ENCODE measurements at regions not wholly inside any gene's neighbourhood (a gene's known extent, or its start where the extent isn't known, plus 50 kb on each side); places are given as distances from the start of the nearest gene placed in this dataset.

DNA sequence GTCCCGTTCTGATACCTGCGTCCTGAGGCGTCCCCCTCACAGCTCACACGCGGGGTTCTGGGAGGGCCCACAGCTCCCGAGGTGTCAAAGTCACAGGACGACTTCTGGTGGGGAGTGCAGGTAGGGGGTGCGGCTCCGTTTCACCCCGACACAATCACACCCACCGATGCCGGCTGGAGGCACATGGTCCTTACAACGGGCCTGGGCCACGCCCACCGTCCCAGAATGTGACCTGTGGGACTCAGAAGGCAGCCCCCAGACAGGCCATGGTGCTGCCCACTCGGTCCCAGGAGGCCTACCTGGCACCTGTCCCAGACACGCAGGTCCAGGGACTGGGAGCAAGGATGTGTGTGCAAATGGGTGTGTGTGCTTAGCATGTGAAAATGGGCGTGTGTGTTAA is 86.0 kb downstream of the UNCX start:
- TF ChIP-seq, protein P1, sequence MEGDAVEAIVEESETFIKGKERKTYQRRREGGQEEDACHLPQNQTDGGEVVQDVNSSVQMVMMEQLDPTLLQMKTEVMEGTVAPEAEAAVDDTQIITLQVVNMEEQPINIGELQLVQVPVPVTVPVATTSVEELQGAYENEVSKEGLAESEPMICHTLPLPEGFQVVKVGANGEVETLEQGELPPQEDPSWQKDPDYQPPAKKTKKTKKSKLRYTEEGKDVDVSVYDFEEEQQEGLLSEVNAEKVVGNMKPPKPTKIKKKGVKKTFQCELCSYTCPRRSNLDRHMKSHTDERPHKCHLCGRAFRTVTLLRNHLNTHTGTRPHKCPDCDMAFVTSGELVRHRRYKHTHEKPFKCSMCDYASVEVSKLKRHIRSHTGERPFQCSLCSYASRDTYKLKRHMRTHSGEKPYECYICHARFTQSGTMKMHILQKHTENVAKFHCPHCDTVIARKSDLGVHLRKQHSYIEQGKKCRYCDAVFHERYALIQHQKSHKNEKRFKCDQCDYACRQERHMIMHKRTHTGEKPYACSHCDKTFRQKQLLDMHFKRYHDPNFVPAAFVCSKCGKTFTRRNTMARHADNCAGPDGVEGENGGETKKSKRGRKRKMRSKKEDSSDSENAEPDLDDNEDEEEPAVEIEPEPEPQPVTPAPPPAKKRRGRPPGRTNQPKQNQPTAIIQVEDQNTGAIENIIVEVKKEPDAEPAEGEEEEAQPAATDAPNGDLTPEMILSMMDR (IDR thresholded peaks at IDR 0.05): no peak

DNA sequence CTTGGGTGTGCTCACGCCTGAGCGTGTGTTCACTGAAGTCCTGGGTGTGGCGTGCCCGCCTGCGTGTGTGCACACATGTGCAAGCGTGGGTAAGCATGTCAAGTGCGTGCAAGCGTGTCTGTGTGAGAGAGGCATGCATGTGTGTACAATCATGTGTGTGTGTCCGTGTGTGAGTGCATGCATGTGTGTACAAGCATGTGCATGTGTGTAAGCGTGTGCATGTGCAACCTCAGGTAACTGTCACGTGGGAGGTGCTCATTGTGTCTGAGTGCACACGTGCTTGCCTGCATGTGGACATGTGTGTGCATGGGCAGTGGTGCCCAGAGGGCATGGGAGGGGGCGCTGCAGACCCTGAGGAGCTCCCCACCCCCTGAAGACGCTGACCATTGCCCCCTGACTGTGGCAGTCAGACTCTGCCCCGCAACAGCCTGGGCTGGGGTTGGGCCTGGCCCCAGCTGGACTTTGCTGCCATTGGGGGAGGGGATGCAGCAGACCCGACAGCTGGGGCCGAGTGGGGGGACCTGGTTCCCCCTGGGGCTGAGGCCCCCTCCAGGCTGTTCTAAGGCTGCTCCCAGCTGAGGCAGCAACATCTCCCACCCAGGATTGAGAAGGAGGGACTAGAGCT is 88.1 kb downstream of the UNCX start:
- TF ChIP-seq, protein P1 (IDR thresholded peaks at IDR 0.05): no peak

DNA sequence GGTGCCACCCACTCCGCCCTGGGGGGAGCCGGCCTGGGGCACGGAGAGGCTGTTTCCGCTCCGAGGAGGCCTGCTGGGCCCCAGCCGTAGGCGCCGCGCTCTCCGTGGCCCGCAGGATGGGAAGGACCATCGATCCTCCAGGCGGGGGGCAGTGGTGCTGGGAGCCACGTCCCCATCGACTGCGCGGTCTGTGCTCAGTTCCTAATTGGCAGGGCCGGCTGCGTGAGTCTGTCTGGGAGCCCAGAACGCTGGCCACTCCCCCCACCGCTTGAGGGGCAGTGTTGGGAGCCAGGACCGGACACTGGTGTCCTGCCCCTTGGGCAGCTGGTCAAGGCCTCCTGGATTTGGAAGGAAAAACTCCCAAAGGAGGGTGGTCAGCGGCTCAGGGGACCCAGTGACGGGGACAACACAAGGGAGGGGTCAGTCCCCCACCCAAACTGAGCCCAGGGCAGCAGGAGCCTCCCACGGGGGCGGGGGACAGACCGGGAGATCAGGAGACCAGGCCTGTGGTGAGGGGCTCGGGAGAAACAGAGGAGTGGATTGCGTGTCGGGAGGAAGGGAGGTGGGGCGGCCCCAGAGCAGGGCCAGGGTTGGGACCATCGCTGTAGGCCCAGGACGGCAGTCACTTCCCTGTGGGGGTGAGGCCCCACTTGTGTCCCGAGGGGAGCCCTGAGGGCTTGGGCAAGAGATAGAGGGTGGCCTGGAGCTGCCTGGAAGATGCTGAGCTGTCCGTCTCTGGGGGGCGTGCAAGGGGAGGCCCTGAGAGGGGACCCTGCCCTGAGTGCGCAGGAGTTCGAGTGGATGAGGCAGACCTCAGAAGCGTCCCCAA is 89.0 kb downstream of the UNCX start:
- TF ChIP-seq, protein P1 (IDR thresholded peaks at IDR 0.05): no peak

DNA sequence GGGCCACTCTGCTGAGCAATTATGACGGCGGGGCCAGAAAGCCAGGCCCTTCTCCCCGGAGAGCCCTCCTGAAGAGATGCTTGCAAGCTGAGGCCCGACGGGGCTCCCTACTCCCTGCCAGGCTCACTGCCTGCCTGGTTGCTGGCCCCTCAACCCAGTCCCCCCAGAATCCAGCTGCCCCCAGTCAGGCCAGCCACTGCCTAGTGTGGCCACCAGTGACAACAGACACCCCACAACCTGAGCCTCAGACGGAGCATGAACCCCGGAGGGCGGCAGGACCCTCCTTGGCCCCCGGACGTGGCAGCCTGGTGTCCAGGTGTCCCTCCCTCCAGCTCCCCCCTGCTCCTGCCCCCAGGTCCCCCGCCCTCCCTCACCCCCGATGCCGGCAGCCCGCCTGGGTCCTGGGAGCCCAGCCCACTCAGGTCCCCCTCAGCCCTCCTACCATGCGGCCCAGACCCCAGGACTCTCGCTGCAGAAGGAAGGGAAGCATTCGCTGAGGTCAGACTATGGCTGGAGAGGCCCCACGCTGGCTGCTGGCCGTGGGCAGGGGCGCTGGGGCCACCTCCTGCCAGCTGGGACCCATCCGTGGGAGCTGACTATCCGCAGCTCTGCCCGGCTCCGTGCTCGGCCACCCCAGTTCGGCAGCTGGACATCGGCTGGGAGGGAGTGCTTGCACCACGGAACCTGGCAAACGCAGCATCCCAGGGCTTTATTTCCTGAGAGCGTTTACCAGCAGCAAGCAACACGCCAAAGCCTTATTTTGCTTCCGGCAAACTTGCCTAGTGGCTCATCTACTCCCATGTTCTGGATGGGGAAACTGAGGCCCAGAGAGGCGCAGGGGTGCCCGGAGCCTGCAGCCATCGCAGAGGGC is 89.8 kb downstream of the UNCX start:
- TF ChIP-seq, protein P1 (IDR thresholded peaks at IDR 0.05): no peak

DNA sequence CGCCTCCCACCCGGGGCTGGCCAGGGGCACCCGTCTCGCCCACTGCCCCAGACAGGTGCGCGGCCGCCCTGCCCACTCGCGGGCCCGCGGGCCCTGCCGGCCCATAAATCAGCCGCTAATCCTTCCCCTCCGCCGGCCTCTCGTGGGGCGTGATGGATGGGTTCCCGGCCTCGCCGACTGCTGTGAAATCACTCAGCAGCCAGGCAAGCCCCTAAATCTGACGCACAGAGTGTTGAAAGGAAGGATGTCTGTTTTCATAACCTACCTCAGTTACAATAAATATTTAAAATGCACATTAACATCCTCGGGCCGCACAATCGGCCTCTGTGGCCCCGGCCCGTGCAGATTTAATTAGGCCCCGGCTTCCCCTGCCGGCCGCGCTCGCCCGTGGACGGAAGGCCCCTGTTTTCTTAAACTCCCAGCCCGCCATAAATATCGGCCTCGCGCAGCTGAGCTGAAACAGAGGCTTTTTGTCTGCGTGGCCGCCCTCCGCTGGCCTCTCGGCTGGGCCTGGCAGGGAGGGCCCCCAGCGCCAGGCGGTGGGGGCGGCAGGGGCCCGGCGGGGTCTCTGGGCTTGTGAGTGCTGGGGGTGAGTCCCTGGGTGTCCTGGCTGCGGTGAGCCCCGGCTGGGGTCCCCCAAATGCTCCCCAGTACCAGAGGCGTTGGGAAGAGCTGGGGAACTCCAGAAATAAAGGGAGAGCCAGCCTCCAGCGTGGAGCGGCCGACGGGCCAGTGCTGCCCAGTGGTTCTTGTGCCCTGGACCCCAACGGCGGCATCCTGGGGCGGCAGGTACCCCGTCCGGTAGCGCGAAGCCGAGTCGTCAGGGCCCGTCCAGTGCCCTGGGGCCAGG is 90.7 kb downstream of the UNCX start:
- TF ChIP-seq, protein P1 (IDR thresholded peaks at IDR 0.05): no peak

DNA sequence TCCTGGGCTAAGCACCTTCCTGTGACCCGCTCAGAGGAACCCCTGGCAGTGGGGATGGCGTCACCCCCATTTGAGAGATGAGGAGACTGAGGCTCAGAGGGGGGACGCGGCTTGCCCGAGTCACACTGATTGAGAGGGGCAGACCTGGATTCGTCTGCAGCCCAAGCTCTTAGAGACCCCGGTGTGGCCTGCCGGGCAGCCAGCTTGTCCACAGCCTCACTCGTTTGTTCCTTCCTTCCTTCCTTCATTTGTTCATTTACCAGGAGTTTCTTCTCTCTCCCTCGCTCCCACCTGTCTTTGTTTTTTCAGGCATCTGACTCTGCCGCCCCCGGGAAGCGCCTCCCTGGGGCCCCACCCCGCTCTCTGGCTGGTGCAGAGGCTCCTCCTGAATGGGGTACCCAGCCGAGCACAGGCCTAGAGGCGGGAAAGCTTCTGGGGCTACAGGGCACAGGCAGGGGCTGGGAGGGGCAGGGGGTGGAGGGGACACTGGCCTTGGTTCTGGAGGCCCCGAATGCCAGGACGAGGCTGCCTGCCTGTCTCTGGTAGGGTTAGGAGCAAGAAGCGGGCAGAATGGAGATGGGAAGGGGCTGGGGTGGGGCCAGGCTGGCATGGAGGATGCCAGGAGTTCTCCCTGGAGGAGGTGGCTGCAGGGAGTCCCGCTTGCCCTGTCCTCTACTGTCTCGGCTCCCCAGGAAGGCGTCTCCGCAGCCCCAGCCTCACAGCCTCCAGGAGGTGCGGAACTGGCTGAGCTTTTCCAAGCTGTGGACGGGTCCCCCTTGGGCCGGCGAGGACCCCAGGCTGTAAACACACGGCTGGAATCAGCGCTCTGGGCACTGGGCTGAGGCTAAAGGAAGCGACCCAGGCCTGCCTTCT is 91.6 kb downstream of the UNCX start:
- TF ChIP-seq, protein P1 (IDR thresholded peaks at IDR 0.05): no peak

Measured in LNCAP (cell line).